ENCODE measurements at regions not wholly inside any gene's neighbourhood (a gene's known extent, or its start where the extent isn't known, plus 50 kb on each side); places are given as distances from the start of the nearest gene placed in this dataset.
"Not testable (repeated sequence)": the region's sequence is repeated elsewhere in the genome, so short reads cannot be mapped to it uniquely, and the experiment has no call there.

- no peak for TF ChIP-seq CTCF (IDR thresholded peaks at IDR 0.05)
Observed at GRCh38 chr19:57028804-57029525, 90.8 kb upstream of the USP29 start.

GRCh38 chr19:57031106-57031505 is 88.7 kb upstream of the USP29 start:
- Histone ChIP-seq H3K4me1 (no peaks in the 10 kb centered on the region), H3K27me3 (peaks cover 0 to 3% (median 0%) of the 10 kb centered on the region in 7 donors), H3K27ac (no peak overlapping the region), H3K4me3 (no peak overlapping the region), H3K36me3 (no peaks in the 10 kb centered on the region), H3K9me3 (peaks cover 0 to 69% (median 0%) of the 10 kb centered on the region in 11 donors)
- WGBS, 2 donors, result 83 to 86% methylated on average over 12 of the region's 12 CpGs
- DNase-seq, result no peak
- no peak for TF ChIP-seq CTCF (IDR thresholded peaks at IDR 0.05)
- ATAC-seq, result no peak
- intact Hi-C loops (cut with DNase I), result no loop called here

More at GRCh38 chr19:57028804-57029525, 90.8 kb upstream of the USP29 start:
- DNase-seq, result no peak
- H3K4me1 ChIP-seq, result no peaks in the 10 kb centered on the region
- H3K27ac ChIP-seq, result no peak overlapping the region
- peaks cover 0 to 3% (median 0%) of the 10 kb centered on the region in 7 donors for H3K27me3 ChIP-seq
- peaks cover 0 to 77% (median 0%) of the 10 kb centered on the region in 11 donors for H3K9me3 ChIP-seq
- no peaks in the 10 kb centered on the region for H3K36me3 ChIP-seq
- intact Hi-C loops (cut with DNase I), result no loop called here
- H3K4me3 ChIP-seq, result no peak overlapping the region
- 44 to 51% methylated on average over 2 of the region's 2 CpGs for WGBS, 2 donors
- ATAC-seq, result no peak

- Histone ChIP-seq H3K4me1 (no peaks in the 10 kb centered on the region), H3K36me3 (no peaks in the 10 kb centered on the region), H3K27ac (no peak overlapping the region), H3K4me3 (no peak overlapping the region), H3K9me3 (peaks cover 0 to 76% (median 0%) of the 10 kb centered on the region in 11 donors), H3K27me3 (no peaks in the 10 kb centered on the region)
- DNase-seq (no peak), ATAC-seq (no peak)
- intact Hi-C loops (cut with DNase I), result no loop called here
- TF ChIP-seq CTCF (IDR thresholded peaks at IDR 0.05), result no peak
- 90 to 95% methylated on average over 8 of the region's 8 CpGs for WGBS, 2 donors
Observed at GRCh38 chr19:57033576-57033975, 86.2 kb upstream of the USP29 start.

- no peak for ATAC-seq
- WGBS, 2 donors, result 85 to 88% methylated on average over 11 of the region's 11 CpGs
- Histone ChIP-seq H3K36me3 (no peaks in the 10 kb centered on the region), H3K9me3 (peaks cover 0 to 77% (median 0%) of the 10 kb centered on the region in 11 donors), H3K4me3 (no peak overlapping the region), H3K27me3 (no peaks in the 10 kb centered on the region), H3K27ac (no peak overlapping the region), H3K4me1 (no peaks in the 10 kb centered on the region)
- no peak for DNase-seq
- intact Hi-C loops (cut with DNase I), result no loop called here
- no peak for TF ChIP-seq CTCF (IDR thresholded peaks at IDR 0.05)
Observed at GRCh38 chr19:57034544-57034943, 85.2 kb upstream of the USP29 start.

GRCh38 chr19:57035740-57036139 is 84.0 kb upstream of the USP29 start:
- H3K27me3 ChIP-seq; H3K27ac ChIP-seq; intact Hi-C loops (cut with DNase I); DNase-seq; H3K36me3 ChIP-seq; H3K4me3 ChIP-seq; ATAC-seq; H3K4me1 ChIP-seq: not testable (repeated sequence)
- 85 to 86% methylated on average over 4 of the region's 4 CpGs for WGBS, 2 donors
- peaks cover 0 to 77% (median 0%) of the 10 kb centered on the region in 11 donors for H3K9me3 ChIP-seq
